H1 (cell line): ENCODE measurements at regions not wholly inside any gene's neighbourhood (a gene's known extent, or its start where the extent isn't known, plus 50 kb on each side); places are given as distances from the start of the nearest gene placed in this dataset.

ENCODE experiments used
- CTCF ChIA-PET: fragments of 300-600 bp; sonication (Branson Sonifier 250); formaldehyde crosslinking; loops from one replicate; lab custom pipeline; 2021; ENCODE audit not compliant: partially characterized antibody; lab: Charles Lee
- POLR2A ChIA-PET: fragments of 300-600 bp; sonication (Branson Sonifier 250); formaldehyde crosslinking; loops from one replicate; lab custom pipeline; 2021; ENCODE audit warnings: inconsistent platforms; ENCODE audit not compliant: partially characterized antibody; lab: Charles Lee
- DNase-seq, 2 experiments: peaks; one replicate each; pipeline versions ENCODE4 v3.0.0 to v3.0.0-alpha.2; 2010 to 2022; ENCODE audit warnings: low spot score in 2 of 2, low read depth in 1 of 2, mixed read lengths in 1 of 2
- FAIRE-seq: peaks from 2 replicates; lab custom pipeline; 2011; peaks lifted over from hg19 to GRCh38; lab: Jason Lieb, UNC
- H2AFZ ChIP-seq: 2 replicates; pipeline ENCODE4 v1.8.1; 2012; ENCODE audit warnings: low read length, inconsistent platforms
- H2AK5ac ChIP-seq: 2 replicates; pipeline ENCODE4 v1.6.1; 2013; ENCODE audit warnings: low read depth, low read length
- H2BK120ac ChIP-seq: replicated peaks from 2 replicates; pipeline ENCODE3; 2013; ENCODE audit warnings: low read depth, low read length, inconsistent platforms
- H2BK12ac ChIP-seq: 2 replicates; pipeline ENCODE4 v1.6.1; 2013; ENCODE audit warnings: low read depth, low read length
- H2BK15ac ChIP-seq: 2 replicates; pipeline ENCODE4 v1.6.1; 2013; ENCODE audit warnings: low read length
- H2BK20ac ChIP-seq: 2 replicates; pipeline ENCODE4 v1.6.1; 2013; ENCODE audit warnings: low read length
- H2BK5ac ChIP-seq: 2 replicates; pipeline ENCODE4 v1.6.1; 2013; ENCODE audit warnings: low read depth, low read length
- H3K14ac ChIP-seq: 2 replicates; pipeline ENCODE4 v1.6.1; 2013; ENCODE audit warnings: inconsistent platforms; ENCODE audit not compliant: insufficient read length
- H3K18ac ChIP-seq: 2 replicates; pipeline ENCODE4 v1.6.1; 2013; ENCODE audit warnings: low read length; ENCODE audit errors: extremely low read depth
- H3K23ac ChIP-seq: 2 replicates; pipeline ENCODE4 v1.6.1; 2013; ENCODE audit warnings: inconsistent platforms; ENCODE audit not compliant: insufficient read length
- H3K23me2 ChIP-seq: 2 replicates; pipeline ENCODE4 v1.6.1; 2013; ENCODE audit warnings: low read depth, low read length
- H3K27ac ChIP-seq: 2 replicates; pipeline ENCODE4 v1.6.1; 2011; ENCODE audit warnings: low read depth, low read length, inconsistent platforms
- H3K27me3 ChIP-seq, 4 experiments: replicated peaks in 1 of 4; 1 replicate in 1 of 4; 2 replicates in 3 of 4; pipeline versions ENCODE4 v1.6.1 to v1.8.1; 2011 to 2013; ENCODE audit warnings: low read length in 3 of 4, mild to moderate bottlenecking in 3 of 4, inconsistent platforms in 2 of 4, mixed read lengths in 2 of 4, moderate library complexity in 1 of 4; ENCODE audit not compliant: control insufficient read depth in 3 of 4, insufficient read depth in 3 of 4; ENCODE audit errors: extremely low read depth in 1 of 4
- H3K36me3 ChIP-seq, 4 experiments: 2 replicates each; pipeline versions ENCODE4 v1.6.1 to v1.8.1; 2011 to 2013; ENCODE audit warnings: mild to moderate bottlenecking in 4 of 4, low read length in 3 of 4, moderate library complexity in 2 of 4, control low read depth in 1 of 4, inconsistent platforms in 1 of 4; ENCODE audit not compliant: insufficient read depth in 4 of 4, control insufficient read depth in 2 of 4
- H3K4ac ChIP-seq: replicated peaks from 2 replicates; pipeline ENCODE3; 2013; ENCODE audit warnings: low read length, low read depth, mixed read lengths, inconsistent platforms; ENCODE audit not compliant: insufficient read length
- H3K4me1 ChIP-seq, 4 experiments: replicated peaks in 1 of 4; 1 replicate in 1 of 4; 2 replicates in 3 of 4; pipeline versions ENCODE4 v1.6.1 to v1.8.1; 2011 to 2013; ENCODE audit warnings: low read length in 3 of 4, inconsistent platforms in 2 of 4, mixed read lengths in 1 of 4; ENCODE audit not compliant: insufficient read depth in 4 of 4, control insufficient read depth in 3 of 4
- H3K4me2 ChIP-seq, 2 experiments: 2 replicates each; pipeline versions ENCODE4 v1.6.1 to v1.8.1; 2011 to 2013; ENCODE audit warnings: low read depth in 2 of 2, low read length in 2 of 2, control low read depth in 1 of 2, inconsistent platforms in 1 of 2, mild to moderate bottlenecking in 1 of 2; ENCODE audit not compliant: insufficient read depth in 1 of 2
- H3K4me3 ChIP-seq, 4 experiments: fragments of 200-600, 300-600 bp in 1 of 4; sonication (generic), shearing (Covaris generic), sonication (Bioruptor Twin) in 1 of 4; 2 replicates each; pipeline versions ENCODE4 v1.5.1 to v1.8.1; 2011 to 2016; ENCODE audit warnings: low read length in 4 of 4, low read depth in 3 of 4, control low read depth in 2 of 4, inconsistent platforms in 2 of 4, mild to moderate bottlenecking in 2 of 4, mixed read lengths in 1 of 4, moderate library complexity in 1 of 4; ENCODE audit not compliant: insufficient read depth in 2 of 4; ENCODE audit errors: extremely low read depth in 1 of 4
- H3K56ac ChIP-seq: replicated peaks from 2 replicates; pipeline ENCODE3; 2013; ENCODE audit warnings: low read depth, mild to moderate bottlenecking, mixed read lengths, low read length, inconsistent platforms; ENCODE audit not compliant: insufficient read length
- H3K79me1 ChIP-seq: 2 replicates; pipeline ENCODE4 v1.6.1; 2013; ENCODE audit warnings: low read depth, low read length, control low read depth
- H3K79me2 ChIP-seq, 2 experiments: 2 replicates each; pipeline versions ENCODE4 v1.6.1 to v1.8.1; 2012 to 2013; ENCODE audit warnings: low read length in 2 of 2, mild to moderate bottlenecking in 2 of 2, inconsistent platforms in 1 of 2; ENCODE audit not compliant: insufficient read depth in 2 of 2, control insufficient read depth in 1 of 2
- H3K9ac ChIP-seq, 4 experiments: replicated peaks in 1 of 4; 1 replicate in 1 of 4; 2 replicates in 3 of 4; pipeline versions ENCODE4 v1.6.1 to v1.8.1; 2011 to 2013; ENCODE audit warnings: low read depth in 3 of 4, low read length in 3 of 4, control low read depth in 2 of 4, mild to moderate bottlenecking in 2 of 4, moderate library complexity in 2 of 4, inconsistent platforms in 1 of 4; ENCODE audit errors: extremely low read depth in 1 of 4
- H3K9me3 ChIP-seq, 2 experiments: 2 replicates each; pipeline versions ENCODE4 v1.6.1 to v1.8.1; 2012 to 2013; ENCODE audit warnings: mild to moderate bottlenecking in 2 of 2, moderate library complexity in 2 of 2, control low read depth in 1 of 2, inconsistent platforms in 1 of 2, low read depth in 1 of 2, low read length in 1 of 2, mixed read lengths in 1 of 2; ENCODE audit not compliant: insufficient read depth in 2 of 2
- H4K20me1 ChIP-seq, 2 experiments: replicated peaks in 1 of 2; 2 replicates each; pipeline versions ENCODE3 to v1.8.1; 2011 to 2013; ENCODE audit warnings: inconsistent platforms in 2 of 2, low read length in 2 of 2, mild to moderate bottlenecking in 1 of 2; ENCODE audit not compliant: insufficient read depth in 2 of 2, control insufficient read depth in 1 of 2
- H4K5ac ChIP-seq: 2 replicates; pipeline ENCODE4 v1.6.1; 2013; ENCODE audit warnings: low read length, low read depth, mixed read lengths, inconsistent platforms; ENCODE audit not compliant: insufficient read length
- H4K8ac ChIP-seq: 2 replicates; pipeline ENCODE4 v1.8.0; 2013; ENCODE audit warnings: mild to moderate bottlenecking, moderate library complexity, low read length, inconsistent platforms; ENCODE audit not compliant: insufficient read depth; ENCODE audit errors: extremely low read depth
- H4K91ac ChIP-seq: replicated peaks from 2 replicates; pipeline ENCODE3; 2013; ENCODE audit warnings: low read length, mixed read lengths, inconsistent platforms; ENCODE audit not compliant: insufficient read length
- BACH1 ChIP-seq: IDR thresholded peaks from 2 replicates; pipeline ENCODE4 v1.6.1; 2012; ENCODE audit warnings: low read length, improper control_type of control experiment
- CBX8 ChIP-seq: fragments of 300-800, 300-1000 bp; sonication (generic); IDR thresholded peaks from 2 replicates; pipeline ENCODE4 v1.7.1; 2016; ENCODE audit warnings: low read depth, low read length, borderline replicate concordance
- CHD1 ChIP-seq: IDR thresholded peaks from 2 replicates; pipeline ENCODE4 v1.6.1; 2012; ENCODE audit warnings: low read depth, low read length, improper control_type of control experiment
- CTBP2 ChIP-seq: IDR thresholded peaks from 2 replicates; pipeline ENCODE4 v1.7.0; 2011; ENCODE audit warnings: borderline replicate concordance, mild to moderate bottlenecking, moderate library complexity, mixed read lengths, low read length; ENCODE audit not compliant: insufficient read depth, insufficient read length
- EZH2 ChIP-seq: fragments of 200-600 bp; sonication (generic); IDR thresholded peaks from 2 replicates; pipeline ENCODE4 v1.7.1; 2012; ENCODE audit warnings: low read depth, mild to moderate bottlenecking, moderate library complexity, low read length, inconsistent platforms; ENCODE audit not compliant: severe bottlenecking
- NANOG ChIP-seq: IDR thresholded peaks from 2 replicates; pipeline ENCODE4 v1.6.1; 2011; ENCODE audit warnings: low read length, low read depth, mild to moderate bottlenecking, inconsistent platforms; ENCODE audit not compliant: insufficient read depth, poor library complexity, severe bottlenecking
- NRF1 ChIP-seq: IDR thresholded peaks from 2 replicates; pipeline ENCODE4 v1.6.1; 2011; ENCODE audit warnings: mild to moderate bottlenecking, low read depth, low read length, improper control_type of control experiment
- RBBP5 ChIP-seq: IDR thresholded peaks from 2 replicates; pipeline ENCODE4 v1.7.1; 2012; ENCODE audit warnings: low read depth, mild to moderate bottlenecking, inconsistent platforms, low read length, moderate library complexity, borderline replicate concordance
- SIX5 ChIP-seq: IDR thresholded peaks from 2 replicates; pipeline ENCODE4 v1.6.1; 2011; ENCODE audit warnings: mild to moderate bottlenecking, low read depth, low read length
- SP2 ChIP-seq: IDR thresholded peaks from 2 replicates; pipeline ENCODE4 v1.6.1; 2012; ENCODE audit warnings: mild to moderate bottlenecking, low read length, inconsistent platforms
- SP4 ChIP-seq: IDR thresholded peaks from 2 replicates; pipeline ENCODE4 v1.6.1; 2012; ENCODE audit warnings: low read length, inconsistent platforms
- TAF1 ChIP-seq: IDR thresholded peaks from 2 replicates; pipeline ENCODE4 v1.6.1; 2011; ENCODE audit warnings: mild to moderate bottlenecking, low read depth, low read length
- WGBS, 2 experiments: shearing (Covaris generic) in 1 of 2; methylation state at CpG; one replicate each; pipeline versions ENCODE4 v1.1.6 to v1.1.7; 2013 to 2015; ENCODE audit warnings: low lambda C conversion rate in 2 of 2, mixed read lengths in 2 of 2, inconsistent platforms in 1 of 2, low coverage in 1 of 2, missing lambda C conversion rate in 1 of 2; ENCODE audit not compliant: insufficient replicate concordance in 2 of 2, insufficient coverage in 1 of 2, insufficient read length in 1 of 2; ENCODE audit errors: extremely low coverage in 1 of 2, missing lambda C conversion rate in 1 of 2; 5-methylcytosine and 5-hydroxymethylcytosine counted together
- TF ChIP-seq, protein P1 (sequence below), 3 experiments: IDR thresholded peaks; 1 replicate in 2 of 3; 2 replicates in 1 of 3; pipeline versions ENCODE4 v1.5.1 to v1.6.1; 2011; ENCODE audit warnings: low read length in 3 of 3, mild to moderate bottlenecking in 3 of 3, inconsistent platforms in 2 of 3, low read depth in 1 of 3, moderate library complexity in 1 of 3; ENCODE audit not compliant: insufficient read depth in 1 of 3; ENCODE audit errors: control extremely low read depth in 1 of 3

DNA sequence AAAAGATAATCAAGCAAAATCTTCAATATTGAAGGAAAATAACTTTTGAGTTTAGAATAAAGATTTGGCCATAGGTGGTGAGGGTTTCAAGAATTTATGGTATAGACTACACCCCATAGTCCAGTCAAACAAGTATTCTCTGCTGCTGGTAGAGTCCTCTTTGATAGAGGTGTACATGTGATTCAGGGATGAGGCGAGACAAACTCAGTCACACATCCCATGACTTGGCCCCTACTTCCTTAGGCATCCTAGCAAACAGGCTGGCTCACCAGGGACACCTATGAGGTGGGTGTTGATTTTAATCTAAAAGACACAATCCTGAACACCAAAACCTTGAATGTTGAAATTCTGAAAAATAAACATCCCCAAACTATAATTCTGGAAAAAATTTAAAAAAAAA, 78.1 kb upstream of the SLC25A13 start:
- Histone ChIP-seq H3K56ac (no peak overlapping the region), H2AFZ (no peak overlapping the region), H3K9me3 (no peaks in the 10 kb centered on the region), H3K4me1 (peaks cover 0 to 4% (median 0%) of the 10 kb centered on the region in 4 experiments; a peak in 1 of 7 replicates), H3K4me3 (no peak overlapping the region), H3K9ac (no peak overlapping the region), H3K4ac (no peak overlapping the region), H2BK120ac (no peak overlapping the region), H3K27ac (no peak overlapping the region), H3K23me2 (no peaks in the 10 kb centered on the region), H2BK12ac (no peak overlapping the region), H2BK20ac (no peak overlapping the region), H2BK5ac (no peak overlapping the region), H2BK15ac (no peak overlapping the region), H3K79me2 (no peaks in the 10 kb centered on the region), H4K5ac (no peak overlapping the region), H4K91ac (no peak overlapping the region), H4K8ac (no peak overlapping the region), H3K18ac (no peak overlapping the region), H3K27me3 (no peaks in the 10 kb centered on the region; a peak in 1 of 7 replicates), H3K36me3 (no peaks in the 10 kb centered on the region), H4K20me1 (no peaks in the 10 kb centered on the region), H3K14ac (no peak overlapping the region), H2AK5ac (no peak overlapping the region), H3K23ac (no peak overlapping the region), H3K79me1 (no peaks in the 10 kb centered on the region), H3K4me2 (no peak overlapping the region)
- no peak for DNase-seq
- CTCF ChIA-PET: interaction anchor here (0.6 to 1.5 kb wide), 6 partner anchors 16 to 1862 kb away, joined by 3 to 4 read pairs (median 3); no protein-coding TSS in a partner anchor
- POLR2A ChIA-PET: no interaction called here
- FAIRE-seq: no peak
- WGBS, 2 experiments: 90% methylated on average over 1 of the region's 1 CpG; no CpG with 5 or more reads in 1 of the 2 experiments
- TF ChIP-seq SIX5 (no peak), EZH2 (no peak), SP2 (no peak), CBX8 (no peak), TAF1 (no peak), SP4 (no peak), CTBP2 (no peak), NRF1 (no peak), RBBP5 (no peak), BACH1 (no peak), CHD1 (no peak), NANOG (no peak)
- TF ChIP-seq, protein P1, sequence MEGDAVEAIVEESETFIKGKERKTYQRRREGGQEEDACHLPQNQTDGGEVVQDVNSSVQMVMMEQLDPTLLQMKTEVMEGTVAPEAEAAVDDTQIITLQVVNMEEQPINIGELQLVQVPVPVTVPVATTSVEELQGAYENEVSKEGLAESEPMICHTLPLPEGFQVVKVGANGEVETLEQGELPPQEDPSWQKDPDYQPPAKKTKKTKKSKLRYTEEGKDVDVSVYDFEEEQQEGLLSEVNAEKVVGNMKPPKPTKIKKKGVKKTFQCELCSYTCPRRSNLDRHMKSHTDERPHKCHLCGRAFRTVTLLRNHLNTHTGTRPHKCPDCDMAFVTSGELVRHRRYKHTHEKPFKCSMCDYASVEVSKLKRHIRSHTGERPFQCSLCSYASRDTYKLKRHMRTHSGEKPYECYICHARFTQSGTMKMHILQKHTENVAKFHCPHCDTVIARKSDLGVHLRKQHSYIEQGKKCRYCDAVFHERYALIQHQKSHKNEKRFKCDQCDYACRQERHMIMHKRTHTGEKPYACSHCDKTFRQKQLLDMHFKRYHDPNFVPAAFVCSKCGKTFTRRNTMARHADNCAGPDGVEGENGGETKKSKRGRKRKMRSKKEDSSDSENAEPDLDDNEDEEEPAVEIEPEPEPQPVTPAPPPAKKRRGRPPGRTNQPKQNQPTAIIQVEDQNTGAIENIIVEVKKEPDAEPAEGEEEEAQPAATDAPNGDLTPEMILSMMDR (IDR thresholded peaks at IDR 0.05; ENCODE audit: control extremely low read depth in 1 of 3, insufficient read depth in 1 of 3, low read depth in 1 of 3, low read length in 3 of 3): no peak
